ENCODE measurements at regions not wholly inside any gene's neighbourhood (a gene's known extent, or its start where the extent isn't known, plus 50 kb on each side); places are given as distances from the start of the nearest gene placed in this dataset.
"Not testable (repeated sequence)": the region's sequence is repeated elsewhere in the genome, so short reads cannot be mapped to it uniquely, and the experiment has no call there.

- not testable (repeated sequence) for TF ChIP-seq EZH2 (IDR thresholded peaks at IDR 0.05); POLR2AphosphoS5 (IDR thresholded peaks at IDR 0.05; ENCODE audit: borderline replicate concordance, low read depth, low read length)
Measured at GRCh38 chr5:135730161-135730560, 104.3 kb upstream of the SLC25A48 start.
